ENCODE measurements at regions not wholly inside any gene's neighbourhood (a gene's known extent, or its start where the extent isn't known, plus 50 kb on each side); places are given as distances from the start of the nearest gene placed in this dataset.
"Not testable (repeated sequence)": the region's sequence is repeated elsewhere in the genome, so short reads cannot be mapped to it uniquely, and the experiment has no call there.

GRCh38 chr7:51827631-51828030 is 511.0 kb upstream of the COBL start:
- ChIA-PET POLR2A (no interaction called here), CTCF (no interaction called here)
- TF ChIP-seq, protein P1, sequence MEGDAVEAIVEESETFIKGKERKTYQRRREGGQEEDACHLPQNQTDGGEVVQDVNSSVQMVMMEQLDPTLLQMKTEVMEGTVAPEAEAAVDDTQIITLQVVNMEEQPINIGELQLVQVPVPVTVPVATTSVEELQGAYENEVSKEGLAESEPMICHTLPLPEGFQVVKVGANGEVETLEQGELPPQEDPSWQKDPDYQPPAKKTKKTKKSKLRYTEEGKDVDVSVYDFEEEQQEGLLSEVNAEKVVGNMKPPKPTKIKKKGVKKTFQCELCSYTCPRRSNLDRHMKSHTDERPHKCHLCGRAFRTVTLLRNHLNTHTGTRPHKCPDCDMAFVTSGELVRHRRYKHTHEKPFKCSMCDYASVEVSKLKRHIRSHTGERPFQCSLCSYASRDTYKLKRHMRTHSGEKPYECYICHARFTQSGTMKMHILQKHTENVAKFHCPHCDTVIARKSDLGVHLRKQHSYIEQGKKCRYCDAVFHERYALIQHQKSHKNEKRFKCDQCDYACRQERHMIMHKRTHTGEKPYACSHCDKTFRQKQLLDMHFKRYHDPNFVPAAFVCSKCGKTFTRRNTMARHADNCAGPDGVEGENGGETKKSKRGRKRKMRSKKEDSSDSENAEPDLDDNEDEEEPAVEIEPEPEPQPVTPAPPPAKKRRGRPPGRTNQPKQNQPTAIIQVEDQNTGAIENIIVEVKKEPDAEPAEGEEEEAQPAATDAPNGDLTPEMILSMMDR (IDR thresholded peaks at IDR 0.05; ENCODE audit: control extremely low read depth, extremely low read depth, low read depth, missing control alignments), result no peak
- no peak for DNase-seq (ENCODE audit: extremely low spot score)

DNA sequence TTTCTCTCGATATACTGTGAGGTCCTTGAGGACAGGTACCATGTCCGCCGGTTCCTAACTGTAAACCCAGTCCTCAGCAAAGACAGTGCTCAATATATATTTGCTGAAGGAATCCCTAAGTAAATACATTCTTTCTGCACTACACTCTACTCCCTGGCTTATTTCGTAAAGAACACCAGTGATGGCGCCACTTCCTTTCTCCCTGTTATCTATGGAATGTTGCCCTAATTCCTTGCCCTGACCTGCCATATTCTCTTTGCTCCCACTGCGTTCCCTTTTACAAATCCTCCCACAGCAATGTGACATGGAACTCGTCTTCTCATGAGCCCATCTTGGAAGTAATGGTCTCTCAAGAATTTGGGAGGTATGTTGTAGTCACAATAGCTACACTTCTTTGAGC is 507.4 kb upstream of the COBL start:
- no peak for DNase-seq (ENCODE audit: extremely low spot score)
- ChIA-PET POLR2A (no interaction called here), CTCF (no interaction called here)
- TF ChIP-seq, protein P1 (IDR thresholded peaks at IDR 0.05; ENCODE audit: control extremely low read depth, extremely low read depth, low read depth, missing control alignments), result no peak

DNA sequence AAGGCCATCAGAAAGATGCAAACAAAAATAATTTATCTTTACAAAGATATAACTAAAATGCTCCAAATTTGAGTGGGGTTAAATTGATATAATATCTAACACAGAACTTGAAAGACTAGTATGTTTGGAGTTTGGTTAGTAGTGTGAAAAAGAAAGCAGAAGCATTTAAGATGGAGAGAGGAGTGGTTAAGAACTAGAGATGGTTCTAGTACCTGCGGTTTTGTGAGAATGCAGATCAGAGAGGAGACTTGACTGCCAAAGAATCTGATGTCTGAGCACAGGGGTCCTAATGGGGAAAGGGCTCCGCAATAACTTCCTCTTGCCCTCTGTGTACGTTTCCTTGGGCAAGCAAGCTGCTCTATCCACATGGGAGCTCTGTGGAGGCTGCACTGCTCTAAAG is 506.8 kb upstream of the COBL start:
- DNase-seq (ENCODE audit: extremely low spot score), result no peak
- POLR2A ChIA-PET, result no interaction called here
- CTCF ChIA-PET, result no interaction called here

GRCh38 chr7:51817694-51818225 is 501.2 kb upstream of the COBL start:
- TF ChIP-seq, protein P1 (IDR thresholded peaks at IDR 0.05; ENCODE audit: control extremely low read depth, extremely low read depth, low read depth, missing control alignments), result no peak
- ChIA-PET POLR2A (no interaction called here), CTCF (interaction anchor here (1.6 kb wide), 1 partner anchor 11 kb away, joined by 4 read pairs; no protein-coding TSS in a partner anchor)
- DNase-seq (ENCODE audit: extremely low spot score), result no peak

More for the DNA sequence above, 506.8 kb upstream of the COBL start:
- TF ChIP-seq, protein P1 (IDR thresholded peaks at IDR 0.05; ENCODE audit: control extremely low read depth, extremely low read depth, low read depth, missing control alignments), result no peak

- POLR2A ChIA-PET, result not testable (repeated sequence)
- CTCF ChIA-PET, result interaction anchor here (1.6 kb wide), 1 partner anchor 11 kb away, joined by 4 read pairs; no protein-coding TSS in a partner anchor
Measured at GRCh38 chr7:51805783-51806431, 489.3 kb upstream of the COBL start.

DNA sequence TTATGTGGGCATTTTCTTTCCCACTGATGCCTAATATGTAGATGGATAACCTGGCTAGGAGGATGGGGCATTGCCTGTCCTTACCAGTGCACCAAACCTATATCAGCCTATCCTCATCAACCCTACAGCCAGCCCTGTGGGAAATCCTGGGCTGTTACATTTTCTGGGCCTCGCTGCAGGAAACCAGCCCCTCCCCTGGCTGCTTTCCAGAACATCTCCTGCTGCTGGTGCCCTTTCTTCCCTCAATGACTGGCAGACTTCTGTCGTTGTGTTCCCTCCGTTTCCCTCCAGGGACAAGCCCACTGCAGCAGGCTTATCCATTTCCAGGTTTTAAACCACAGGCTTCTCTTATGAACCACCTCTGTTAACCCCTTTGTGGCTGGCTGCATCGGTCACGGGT is 486.1 kb upstream of the COBL start:
- TF ChIP-seq, protein P1 (IDR thresholded peaks at IDR 0.05; ENCODE audit: control extremely low read depth, extremely low read depth, low read depth, missing control alignments), result no peak
- DNase-seq (ENCODE audit: extremely low spot score), result no peak
- CTCF ChIA-PET, result interaction anchor here (1.3 kb wide), 1 partner anchor 11 kb away, joined by 3 read pairs; no protein-coding TSS in a partner anchor
- POLR2A ChIA-PET, result no interaction called here

More at GRCh38 chr7:51805783-51806431, 489.3 kb upstream of the COBL start:
- DNase-seq (ENCODE audit: extremely low spot score), result not testable (repeated sequence)

DNA sequence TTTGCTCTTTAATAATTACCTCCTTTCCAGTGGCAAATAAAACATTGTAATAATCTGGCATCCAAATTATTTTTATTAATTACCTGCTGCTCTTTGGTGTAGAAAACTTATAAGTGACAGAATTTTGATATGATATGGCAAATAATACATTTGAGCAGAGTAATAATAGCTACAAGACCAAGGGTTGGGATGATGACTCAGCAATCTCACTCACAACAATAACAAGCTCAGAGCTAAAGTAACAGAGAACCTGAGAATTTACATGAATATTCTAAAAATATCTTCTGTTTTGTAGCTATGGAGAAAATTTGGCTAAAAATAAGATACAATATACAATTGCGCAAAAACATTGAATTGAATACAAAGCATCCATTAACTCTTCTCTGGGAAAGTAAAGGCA is 480.8 kb upstream of the COBL start:
- CTCF ChIA-PET, result interaction anchor here (1.3 kb wide), 1 partner anchor 13 kb away, joined by 3 read pairs; no protein-coding TSS in a partner anchor
- POLR2A ChIA-PET, result no interaction called here
- DNase-seq (ENCODE audit: extremely low spot score), result no peak

More for the DNA sequence above, 480.8 kb upstream of the COBL start:
- TF ChIP-seq, protein P1 (IDR thresholded peaks at IDR 0.05; ENCODE audit: control extremely low read depth, extremely low read depth, low read depth, missing control alignments), result no peak
